Endothelial cell of hepatic sinusoid (primary cell): ENCODE measurements at regions not wholly inside any gene's neighbourhood (a gene's known extent, or its start where the extent isn't known, plus 50 kb on each side); places are given as distances from the start of the nearest gene placed in this dataset.
"Not testable (repeated sequence)": the region's sequence is repeated elsewhere in the genome, so short reads cannot be mapped to it uniquely, and the experiment has no call there.

Source experiments
- in situ Hi-C: cut with HindIII; loops from 2 replicates; pipeline ENCODE4 v1.10.0; 2017; ENCODE audit warnings: low sequenced_read_pairs

DNA sequence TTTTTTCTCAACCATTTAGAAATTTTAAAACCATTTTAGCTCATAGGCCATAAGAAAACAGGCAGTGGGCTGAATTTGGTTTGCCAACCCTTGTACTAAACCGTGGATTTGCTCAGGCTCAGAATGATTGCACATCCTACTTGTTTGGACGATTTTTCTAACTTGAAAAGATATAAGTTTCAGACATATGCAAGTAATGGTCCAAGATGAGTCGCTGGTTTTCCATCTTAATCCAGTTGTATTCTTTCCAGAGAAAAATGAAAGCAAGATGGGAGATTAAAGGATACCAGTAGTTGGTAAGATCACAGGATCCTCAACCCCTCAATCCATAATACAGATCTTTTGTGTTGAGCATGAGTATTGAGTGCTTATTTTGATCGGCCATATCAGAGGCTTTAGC, 250.9 kb downstream of the TINAG start:
- in situ Hi-C loops = no loop called here

GRCh38 chr6:54564188-54564587, 255.9 kb downstream of the TINAG start:
- in situ Hi-C loops = not testable (repeated sequence)

DNA sequence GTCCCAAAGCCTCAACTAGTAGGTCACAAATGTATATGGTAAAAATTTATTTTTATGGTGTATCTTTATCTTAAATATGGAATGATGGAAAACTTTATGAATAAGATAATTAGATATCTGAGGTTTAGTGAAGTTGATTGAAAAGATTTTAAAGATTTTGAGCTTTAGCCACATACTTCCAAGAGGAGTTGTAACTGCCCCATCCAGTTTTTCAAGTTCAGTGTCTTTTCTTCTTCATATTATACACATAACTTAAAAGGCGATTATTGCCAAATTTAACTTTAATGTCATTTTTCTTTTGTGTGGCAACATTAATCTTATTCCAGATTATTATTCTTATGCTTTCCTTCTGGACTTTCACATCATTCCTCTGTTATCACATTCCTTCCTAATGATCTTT, 266.4 kb downstream of the TINAG start:
- in situ Hi-C loops = loop anchor here (5.0 kb wide), 1 partner anchor 52 kb away; no protein-coding TSS in a partner anchor

GRCh38 chr6:54578261-54578660, 268.3 kb upstream of the FAM83B start:
- in situ Hi-C loops = loop anchor here (5.0 kb wide), 1 partner anchor 56 kb away; no protein-coding TSS in a partner anchor

DNA sequence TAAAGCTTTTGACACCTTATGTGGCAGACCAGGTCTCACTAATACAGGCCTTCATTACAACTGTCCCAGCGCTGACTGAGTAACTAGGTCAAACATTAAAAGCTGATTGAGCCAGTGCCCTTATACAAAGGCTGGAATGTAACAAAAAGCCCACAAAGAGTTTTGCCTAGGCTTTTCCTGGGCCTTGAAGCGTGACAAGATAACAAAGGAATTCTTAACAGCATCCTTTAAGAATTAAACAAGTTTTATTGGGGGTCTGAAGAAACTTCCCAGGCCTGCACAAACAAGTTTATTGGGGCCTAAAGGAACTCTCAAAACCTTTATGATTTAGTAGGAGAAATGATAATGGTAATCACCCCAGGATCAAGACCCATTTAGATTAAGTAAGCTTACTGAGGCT, 267.6 kb upstream of the FAM83B start:
- in situ Hi-C loops = loop anchor here (5.0 kb wide), 1 partner anchor 57 kb away; no protein-coding TSS in a partner anchor

- in situ Hi-C loops = no loop called here
Observed at GRCh38 chr6:54586251-54586650, 260.3 kb upstream of the FAM83B start.

DNA sequence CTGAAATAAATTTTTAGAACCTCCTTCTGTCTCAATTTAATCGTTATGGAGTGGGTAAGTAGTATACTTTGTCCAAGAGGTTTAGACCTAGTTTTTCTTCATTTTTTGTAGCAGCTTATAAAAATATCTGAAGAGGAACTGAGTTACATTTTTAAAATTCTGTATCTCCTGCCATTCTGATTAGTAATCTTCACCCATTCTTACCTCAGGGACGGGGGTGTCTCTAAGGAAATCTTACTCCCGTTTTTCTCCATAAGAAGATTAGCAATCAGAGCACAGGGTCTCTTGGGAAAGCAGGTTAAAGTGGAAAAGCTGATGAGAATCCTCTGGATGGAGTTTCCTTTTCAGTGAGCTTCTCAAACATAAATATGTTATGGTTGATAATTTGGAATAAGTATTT, 259.3 kb upstream of the FAM83B start:
- in situ Hi-C loops = no loop called here

- in situ Hi-C loops = no loop called here
Observed at GRCh38 chr6:54588176-54588575, 258.4 kb upstream of the FAM83B start.

- in situ Hi-C loops = no loop called here
Observed at GRCh38 chr6:54595844-54596243, 250.7 kb upstream of the FAM83B start.

DNA sequence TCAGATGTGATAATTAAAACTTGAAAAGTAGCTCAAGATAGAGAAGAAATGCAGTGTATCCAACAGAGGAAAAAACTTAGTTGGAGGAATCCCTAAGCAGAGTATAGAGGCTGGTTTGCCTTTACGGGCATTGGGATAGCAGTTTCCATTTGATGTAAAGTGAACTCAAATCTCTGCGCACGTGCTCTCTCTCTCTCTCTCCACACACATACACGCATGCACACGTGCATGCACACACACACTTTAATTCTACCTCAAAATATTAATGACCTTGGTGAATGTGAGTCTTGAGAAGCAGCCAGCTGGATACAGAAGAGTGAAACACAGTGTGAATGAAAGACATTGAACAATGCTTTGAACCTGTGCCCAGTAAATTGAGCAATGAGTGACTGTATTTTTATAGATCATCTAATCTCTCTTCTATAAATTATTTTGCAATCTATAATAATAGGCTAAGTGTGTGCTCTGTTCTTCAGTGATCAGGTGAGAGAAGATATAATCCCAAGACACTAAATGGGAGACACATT, 247.7 kb upstream of the FAM83B start:
- in situ Hi-C loops = no loop called here

DNA sequence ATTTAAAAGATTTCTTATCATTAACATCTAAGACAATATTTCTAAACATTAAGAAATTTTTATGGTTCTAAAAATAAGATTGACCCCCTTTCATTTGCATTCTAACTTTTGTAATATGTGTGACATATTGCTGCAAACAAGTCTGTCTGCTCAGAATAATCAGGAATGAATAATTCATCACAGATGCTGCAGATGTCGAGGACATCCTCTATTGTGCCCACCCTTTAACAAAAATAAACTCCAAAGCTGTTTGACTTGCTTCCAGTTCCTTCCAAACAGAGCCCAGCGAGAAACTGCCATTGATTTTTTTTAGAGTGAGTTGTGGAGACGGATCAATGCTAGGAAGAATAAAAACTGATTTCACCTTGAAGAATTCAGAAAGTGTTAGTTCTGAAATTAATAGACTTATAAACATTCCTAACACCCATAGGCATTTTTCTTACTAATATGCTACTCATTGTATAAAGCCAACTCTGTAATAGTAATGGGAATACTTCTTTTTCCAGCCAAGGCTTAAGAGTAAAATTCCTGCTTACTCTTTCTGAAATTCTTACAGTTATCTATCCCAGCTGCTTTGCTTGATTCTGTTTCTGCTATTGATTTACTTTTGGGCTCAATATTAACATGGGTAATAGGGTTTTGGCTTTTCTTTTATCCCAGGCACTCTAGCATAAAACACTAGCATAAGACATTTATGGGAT, 244.8 kb upstream of the FAM83B start:
- in situ Hi-C loops = no loop called here

DNA sequence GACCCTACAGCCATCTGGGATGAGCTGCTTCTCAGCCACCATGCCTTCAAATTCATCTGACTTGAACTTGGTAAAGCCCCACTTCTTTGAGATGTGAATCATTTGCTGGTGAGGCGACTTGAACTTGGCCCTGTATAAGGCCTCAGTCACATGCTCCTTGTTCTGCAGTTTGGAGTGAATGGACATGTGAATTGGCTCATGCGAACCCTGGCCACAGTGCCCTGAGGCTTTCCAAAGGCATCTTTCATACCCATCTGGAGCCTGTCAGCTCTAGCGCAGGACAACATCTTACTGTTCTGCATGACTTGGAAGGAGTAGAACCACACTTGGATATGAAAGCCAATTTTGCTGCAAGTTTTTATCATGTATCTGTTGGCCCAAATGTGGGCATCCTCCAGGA, 244.0 kb upstream of the FAM83B start:
- in situ Hi-C loops = no loop called here

GRCh38 chr6:54609981-54610380, 236.6 kb upstream of the FAM83B start:
- in situ Hi-C loops = no loop called here

GRCh38 chr6:54613596-54613995, 233.0 kb upstream of the FAM83B start:
- in situ Hi-C loops = no loop called here

- in situ Hi-C loops = no loop called here
Observed at GRCh38 chr6:54614499-54615195, 231.9 kb upstream of the FAM83B start.

GRCh38 chr6:54617730-54618129, 228.8 kb upstream of the FAM83B start:
- in situ Hi-C loops = no loop called here

DNA sequence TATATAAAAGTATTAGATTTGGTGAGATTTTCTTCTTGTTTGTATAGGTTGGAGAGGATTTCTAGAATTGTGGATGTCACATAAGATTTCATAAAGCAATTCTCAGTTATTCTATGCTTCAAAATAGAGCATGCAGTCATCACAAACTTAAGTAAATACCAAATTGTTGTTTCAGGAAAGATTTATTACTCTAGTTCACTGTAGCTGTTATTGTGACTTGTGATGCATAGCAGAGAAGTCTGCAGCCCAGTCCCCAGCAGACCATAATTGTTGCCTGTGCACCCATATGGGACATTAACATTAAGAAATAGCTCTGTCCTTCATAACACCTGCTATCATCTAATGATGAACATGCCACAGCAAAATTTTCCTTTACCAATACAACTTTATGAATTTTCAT, 228.0 kb upstream of the FAM83B start:
- in situ Hi-C loops = no loop called here

DNA sequence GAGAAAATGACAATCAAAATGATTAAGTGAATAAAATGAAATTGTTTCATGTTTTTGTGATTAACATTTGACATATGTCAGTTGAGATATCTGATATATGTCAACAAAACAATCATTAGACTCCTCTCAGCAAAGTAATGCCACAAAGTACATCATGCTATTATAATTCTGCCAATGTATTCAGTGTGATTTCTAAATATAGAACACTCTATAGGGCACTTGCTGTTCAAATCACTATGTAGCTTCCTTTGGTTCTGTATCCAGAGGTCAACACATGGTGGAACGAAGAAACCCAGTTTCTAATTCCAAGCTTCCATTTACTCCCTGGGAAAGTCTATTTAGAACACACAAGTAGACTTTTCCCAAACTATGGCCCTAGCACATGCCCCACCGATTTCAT, 227.5 kb upstream of the FAM83B start:
- in situ Hi-C loops = no loop called here

DNA sequence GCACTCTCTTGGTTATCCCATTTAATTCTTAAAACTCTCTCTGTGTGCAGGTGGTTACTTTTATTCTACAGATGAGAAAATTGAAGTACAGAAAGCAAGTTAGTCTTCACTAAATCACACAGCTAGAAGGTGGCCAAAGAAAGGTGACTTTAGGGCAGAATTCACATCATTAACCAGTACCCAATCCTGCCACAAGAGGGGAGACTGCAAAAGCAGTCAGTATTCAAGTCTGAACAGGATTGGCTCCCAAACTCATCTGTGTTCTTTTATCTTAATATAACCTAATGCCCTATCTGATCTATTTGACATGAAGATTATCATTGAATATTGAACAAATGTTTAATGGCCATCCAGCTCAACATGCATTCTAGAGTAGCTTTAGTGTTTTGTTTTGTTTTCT, 225.3 kb upstream of the FAM83B start:
- in situ Hi-C loops = no loop called here

DNA sequence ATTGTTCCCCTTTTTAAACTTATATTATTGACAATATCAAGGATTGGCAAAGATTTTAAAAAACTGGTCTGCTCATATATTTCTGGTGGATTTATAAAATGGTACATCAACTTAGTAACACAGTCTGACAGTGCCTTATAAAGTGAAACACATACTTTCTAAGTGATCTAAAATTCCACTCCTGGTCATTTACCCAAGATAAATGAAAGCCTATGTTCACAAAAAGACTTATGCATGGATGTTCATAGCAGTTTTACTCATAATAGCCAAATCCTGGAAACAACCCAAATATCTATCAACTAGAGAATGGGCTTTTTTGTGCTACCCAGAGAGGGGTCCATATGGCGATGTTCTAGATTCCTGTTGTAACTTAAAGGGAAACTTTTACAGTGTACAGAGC, 222.4 kb upstream of the FAM83B start:
- in situ Hi-C loops = no loop called here

DNA sequence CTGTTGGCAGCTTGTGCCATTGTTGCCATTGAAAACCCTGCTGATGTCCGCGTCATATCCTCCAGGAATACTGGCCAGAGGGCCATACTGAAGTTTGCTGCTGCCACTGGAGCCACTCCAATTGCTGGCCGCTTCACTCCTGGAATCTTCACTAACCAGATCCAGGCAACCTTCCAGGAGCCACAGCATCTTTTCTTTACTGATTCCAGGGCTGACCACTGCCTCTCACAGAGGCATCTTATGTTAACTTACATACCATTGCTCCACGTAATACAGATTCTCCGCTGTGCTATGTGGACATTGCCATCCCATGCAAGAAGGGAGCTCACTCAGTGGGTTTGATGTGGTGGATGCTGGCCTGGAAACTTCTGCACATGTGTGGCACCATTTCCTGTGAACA, 221.8 kb upstream of the FAM83B start:
- in situ Hi-C loops = no loop called here

- in situ Hi-C loops = no loop called here
Observed at GRCh38 chr6:54629131-54629530, 217.4 kb upstream of the FAM83B start.
